Activated T-cell treated with anti-CD3 and anti-CD28 coated beads, Interleukin-2, amount 50 U/mL, for 48 hours (primary cell): ENCODE measurements at regions not wholly inside any gene's neighbourhood (a gene's known extent, or its start where the extent isn't known, plus 50 kb on each side); places are given as distances from the start of the nearest gene placed in this dataset.
"Not testable (repeated sequence)": the region's sequence is repeated elsewhere in the genome, so short reads cannot be mapped to it uniquely, and the experiment has no call there.

ENCODE experiments used
- DNase-seq, 2 experiments: peaks; one replicate each; pipeline ENCODE4 v3.0.0-alpha.2; 2020

GRCh38 chr13:58655086-58655485 is 1023.5 kb downstream of the PCDH17 start:
- DNase-seq, result no peak

- DNase-seq, result no peak
Observed at GRCh38 chr13:58660826-58661225, 1029.3 kb downstream of the PCDH17 start.

GRCh38 chr13:58666331-58666730 is 1034.8 kb downstream of the PCDH17 start:
- no peak for DNase-seq

GRCh38 chr13:58667096-58667495 is 1035.6 kb downstream of the PCDH17 start:
- no peak for DNase-seq

GRCh38 chr13:58680115-58680514 is 1048.6 kb downstream of the PCDH17 start:
- no peak for DNase-seq

- no peak for DNase-seq
Observed at GRCh38 chr13:58682616-58683015, 1051.1 kb downstream of the PCDH17 start.

GRCh38 chr13:58687148-58687547 is 1055.6 kb downstream of the PCDH17 start:
- no peak for DNase-seq

- no peak for DNase-seq
Observed at GRCh38 chr13:58698531-58698930, 1067.0 kb downstream of the PCDH17 start.

- no peak for DNase-seq
Observed at GRCh38 chr13:58704953-58705352, 1073.4 kb downstream of the PCDH17 start.

GRCh38 chr13:58706421-58706820 is 1074.9 kb downstream of the PCDH17 start:
- DNase-seq, result no peak

- DNase-seq, result no peak
Observed at GRCh38 chr13:58712191-58712590, 1080.6 kb downstream of the PCDH17 start.

GRCh38 chr13:58714016-58714415 is 1082.5 kb downstream of the PCDH17 start:
- DNase-seq, result not testable (repeated sequence)

GRCh38 chr13:58721273-58721672 is 1089.7 kb downstream of the PCDH17 start:
- DNase-seq, result no peak

GRCh38 chr13:58728126-58728525 is 1096.6 kb downstream of the PCDH17 start:
- no peak for DNase-seq

- no peak for DNase-seq
Observed at GRCh38 chr13:58729361-58729760, 1097.8 kb downstream of the PCDH17 start.

GRCh38 chr13:58744686-58745085 is 1113.1 kb downstream of the PCDH17 start:
- DNase-seq, result no peak

- DNase-seq, result no peak
Observed at GRCh38 chr13:58767566-58767965, 1136.0 kb downstream of the PCDH17 start.

GRCh38 chr13:58773280-58773859 is 1141.8 kb downstream of the PCDH17 start:
- DNase-seq, result no peak

- DNase-seq, result no peak
Observed at GRCh38 chr13:58782736-58783135, 1151.2 kb downstream of the PCDH17 start.

- DNase-seq, result no peak
Observed at GRCh38 chr13:58792854-58793253, 1161.3 kb downstream of the PCDH17 start.

GRCh38 chr13:58795715-58796114 is 1164.2 kb downstream of the PCDH17 start:
- DNase-seq, result no peak

GRCh38 chr13:58804832-58805231 is 1173.3 kb downstream of the PCDH17 start:
- no peak for DNase-seq

GRCh38 chr13:58806401-58806800 is 1174.9 kb downstream of the PCDH17 start:
- no peak for DNase-seq

- DNase-seq, result no peak
Observed at GRCh38 chr13:58823701-58824100, 1192.2 kb downstream of the PCDH17 start.

- no peak for DNase-seq
Observed at GRCh38 chr13:58827904-58828303, 1196.4 kb downstream of the PCDH17 start.

GRCh38 chr13:58830841-58831240 is 1199.3 kb downstream of the PCDH17 start:
- no peak for DNase-seq
